ENCODE measurements at regions not wholly inside any gene's neighbourhood (a gene's known extent, or its start where the extent isn't known, plus 50 kb on each side); places are given as distances from the start of the nearest gene placed in this dataset.

DNA sequence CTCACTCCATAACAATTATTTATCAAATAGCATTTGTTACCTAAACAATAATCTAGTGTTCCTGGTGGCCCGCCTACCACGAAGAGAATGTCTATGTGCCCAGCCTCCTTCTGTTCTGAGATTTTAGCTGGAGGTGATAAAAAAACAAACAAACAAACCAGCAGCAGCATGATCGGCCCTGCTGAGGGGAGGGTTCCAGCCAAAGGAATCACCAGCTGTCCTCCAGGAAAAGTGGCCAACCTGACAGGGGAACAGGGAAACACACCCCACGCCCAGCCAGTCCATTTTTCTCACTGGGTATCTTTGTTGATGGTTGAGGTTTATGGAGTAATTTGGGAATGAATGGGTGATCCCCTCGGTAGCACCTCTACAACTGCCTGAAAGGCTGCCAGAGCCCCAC is 203.0 kb upstream of the DYNLRB2 start:
- no peak overlapping the region for H3K4me3 Mint-ChIP-seq
- H3K27me3 Mint-ChIP-seq: peaks cover 2% of the 10 kb centered on the region
- no peaks in the 10 kb centered on the region for H3K9me3 Mint-ChIP-seq
- no peak overlapping the region for H3K27ac Mint-ChIP-seq
- no peaks in the 10 kb centered on the region for H3K36me3 Mint-ChIP-seq (ENCODE audit: low read depth)
- CTCF ChIA-PET: no interaction called here
- POLR2A ChIA-PET: no interaction called here
- DNase-seq: no peak
- H3K4me1 Mint-ChIP-seq: no peaks in the 10 kb centered on the region

DNA sequence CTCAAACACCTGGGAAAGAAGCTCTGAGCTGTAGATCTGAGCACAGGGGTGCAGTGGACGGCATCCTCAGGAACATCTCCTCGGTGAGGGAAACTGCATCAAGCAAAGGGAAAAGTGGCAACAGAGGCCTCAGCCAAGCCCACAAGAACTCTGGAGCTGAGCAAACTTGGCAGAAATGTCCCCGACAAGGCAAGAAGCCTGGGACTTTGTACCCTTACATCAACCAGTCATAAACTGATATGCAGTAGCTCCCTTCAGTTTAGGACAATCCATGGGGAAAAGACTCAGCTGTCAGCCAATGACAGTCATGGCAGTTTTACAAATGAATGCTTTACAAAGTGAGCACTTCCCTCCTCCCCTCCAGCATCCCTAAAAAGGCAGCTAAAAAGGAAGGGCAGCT is 210.0 kb upstream of the DYNLRB2 start:
- ChIA-PET POLR2A (no interaction called here), CTCF (interaction anchor here (1.0 kb wide), 1 partner anchor 49 kb away, joined by 3 read pairs; no protein-coding TSS in a partner anchor)
- DNase-seq: no peak
- Mint-ChIP-seq H3K27me3 (peaks cover 4% of the 10 kb centered on the region), H3K36me3 (ENCODE audit: low read depth) (no peaks in the 10 kb centered on the region), H3K9me3 (no peaks in the 10 kb centered on the region), H3K27ac (no peak overlapping the region), H3K4me3 (no peak overlapping the region), H3K4me1 (no peaks in the 10 kb centered on the region)

DNA sequence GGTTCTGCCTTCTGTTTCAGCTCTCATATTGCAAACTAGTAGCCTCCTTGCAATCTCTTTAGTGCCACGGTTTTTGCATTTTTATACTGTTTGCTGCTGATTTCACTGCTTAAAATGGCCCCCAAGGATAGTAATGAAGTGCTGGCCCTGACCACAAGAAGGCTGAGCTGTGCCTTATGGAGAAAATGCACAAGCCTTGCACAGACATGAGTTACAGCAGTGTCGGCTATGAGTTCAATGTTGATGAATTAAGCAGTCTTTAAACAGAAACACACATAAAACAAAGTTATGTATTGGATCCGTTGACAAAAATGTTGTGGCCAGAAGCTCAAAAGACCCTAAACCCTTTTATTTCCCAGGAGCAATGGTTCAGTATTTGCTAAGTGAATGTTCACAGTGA is 210.6 kb upstream of the DYNLRB2 start:
- no peaks in the 10 kb centered on the region for H3K36me3 Mint-ChIP-seq (ENCODE audit: low read depth)
- H3K9me3 Mint-ChIP-seq: no peaks in the 10 kb centered on the region
- H3K4me3 Mint-ChIP-seq: no peak overlapping the region
- DNase-seq: no peak
- H3K27ac Mint-ChIP-seq: no peak overlapping the region
- CTCF ChIA-PET: interaction anchor here (1.0 kb wide), 1 partner anchor 49 kb away, joined by 3 read pairs; no protein-coding TSS in a partner anchor
- POLR2A ChIA-PET: no interaction called here
- no peaks in the 10 kb centered on the region for H3K4me1 Mint-ChIP-seq
- H3K27me3 Mint-ChIP-seq: peaks cover 4% of the 10 kb centered on the region

DNA sequence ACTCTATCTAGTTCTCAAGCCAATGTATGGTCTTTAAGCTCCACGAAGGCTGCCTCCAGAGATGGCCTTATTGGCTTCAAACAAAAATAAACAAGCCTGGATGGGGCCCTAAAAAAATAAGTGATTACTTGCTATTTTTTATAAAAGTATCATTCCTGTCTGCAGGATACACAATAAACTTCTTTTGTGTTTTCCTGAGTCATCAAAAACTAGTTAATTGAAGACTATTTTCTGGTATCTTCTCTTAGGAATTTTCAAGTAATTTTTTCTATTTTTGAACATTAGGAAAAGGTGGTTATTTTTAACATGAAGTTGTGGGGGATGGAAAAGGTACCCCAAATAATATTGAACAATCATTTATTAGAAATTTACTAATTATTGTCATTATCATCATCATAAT is 213.1 kb upstream of the DYNLRB2 start:
- Mint-ChIP-seq H3K36me3 (ENCODE audit: low read depth) (no peaks in the 10 kb centered on the region), H3K9me3 (no peaks in the 10 kb centered on the region), H3K27ac (no peak overlapping the region), H3K27me3 (peaks cover 4% of the 10 kb centered on the region), H3K4me3 (no peak overlapping the region), H3K4me1 (no peaks in the 10 kb centered on the region)
- no peak for DNase-seq
- ChIA-PET CTCF (no interaction called here), POLR2A (no interaction called here)

DNA sequence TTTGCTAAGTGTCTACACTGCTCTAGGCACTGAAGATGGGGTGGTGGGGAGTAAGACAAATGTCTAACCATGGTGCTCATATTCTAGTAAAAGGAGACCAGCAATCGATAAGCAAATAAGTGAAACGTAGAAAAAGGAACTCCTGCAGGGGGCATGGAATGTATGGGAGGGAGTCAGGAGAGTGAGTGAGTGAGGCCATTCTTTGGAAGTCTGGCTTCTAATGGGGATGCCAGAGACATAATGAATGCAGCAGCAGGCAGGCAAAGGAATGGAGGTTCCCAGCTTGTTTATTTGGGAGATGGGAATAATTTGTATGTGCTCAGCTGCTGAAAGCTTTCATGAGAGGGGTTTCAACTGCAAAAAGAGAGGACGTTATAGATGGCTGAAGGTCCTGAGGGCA is 216.4 kb upstream of the DYNLRB2 start:
- no peak overlapping the region for H3K4me3 Mint-ChIP-seq
- no peak for DNase-seq
- ChIA-PET POLR2A (no interaction called here), CTCF (no interaction called here)
- H3K27me3 Mint-ChIP-seq: peaks cover 5% of the 10 kb centered on the region
- no peaks in the 10 kb centered on the region for H3K9me3 Mint-ChIP-seq
- no peaks in the 10 kb centered on the region for H3K4me1 Mint-ChIP-seq
- H3K27ac Mint-ChIP-seq: no peak overlapping the region
- no peaks in the 10 kb centered on the region for H3K36me3 Mint-ChIP-seq (ENCODE audit: low read depth)

DNA sequence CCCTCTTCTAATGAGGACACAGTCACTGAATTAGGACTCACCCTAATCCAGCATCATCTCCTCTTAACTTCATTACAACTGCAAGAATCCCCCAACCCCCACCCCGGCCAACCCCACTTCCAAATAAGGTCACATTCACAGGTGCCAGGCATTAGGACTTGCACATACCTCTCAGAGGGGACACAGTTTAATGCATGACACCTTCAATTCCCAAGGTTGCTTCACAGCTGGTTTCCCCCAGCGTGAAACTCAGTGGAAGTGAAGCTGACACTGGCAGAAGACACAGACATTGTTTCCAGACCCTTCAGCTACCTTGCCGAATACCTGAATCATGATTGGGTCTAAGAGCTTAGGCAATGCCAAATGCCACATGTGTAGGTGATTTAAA is 217.0 kb upstream of the DYNLRB2 start:
- Mint-ChIP-seq H3K4me3 (no peak overlapping the region), H3K27ac (no peak overlapping the region), H3K4me1 (no peaks in the 10 kb centered on the region), H3K27me3 (peaks cover 5% of the 10 kb centered on the region), H3K9me3 (no peaks in the 10 kb centered on the region), H3K36me3 (ENCODE audit: low read depth) (no peaks in the 10 kb centered on the region)
- DNase-seq: no peak
- CTCF ChIA-PET: no interaction called here
- POLR2A ChIA-PET: no interaction called here

DNA sequence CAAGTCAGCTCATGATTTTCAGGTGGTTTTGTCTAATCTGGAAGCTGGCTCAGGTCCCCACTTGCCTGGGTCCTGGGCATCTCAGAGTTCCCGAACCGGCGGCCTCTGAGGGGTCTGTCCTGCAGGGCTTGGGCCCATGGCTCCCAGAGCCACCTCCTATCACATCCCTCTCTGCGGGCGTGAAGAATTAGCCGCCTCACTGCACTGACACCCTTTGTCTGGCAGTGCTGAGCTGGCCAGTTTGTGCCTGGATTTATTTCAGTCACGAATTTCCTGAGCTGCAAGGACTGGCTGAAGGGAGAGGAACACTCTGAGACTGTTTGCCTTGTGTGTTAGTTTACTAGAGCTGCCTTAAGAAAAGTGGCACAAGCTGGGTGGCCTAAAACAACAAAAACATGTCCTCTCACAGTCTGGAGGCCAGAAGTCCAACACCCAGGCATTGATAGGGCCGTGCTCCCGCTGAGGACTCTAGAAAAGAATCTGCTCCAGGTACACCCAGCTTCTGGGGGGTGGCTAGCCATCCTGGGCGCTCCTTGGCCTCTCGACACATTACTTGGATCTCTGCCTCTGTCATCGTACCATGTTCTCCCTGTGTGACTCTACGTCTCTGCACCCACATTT is 217.5 kb upstream of the DYNLRB2 start:
- ChIA-PET CTCF (no interaction called here), POLR2A (no interaction called here)
- H3K4me1 Mint-ChIP-seq: no peaks in the 10 kb centered on the region
- H3K27me3 Mint-ChIP-seq: peaks cover 5% of the 10 kb centered on the region
- H3K27ac Mint-ChIP-seq: no peak overlapping the region
- H3K36me3 Mint-ChIP-seq (ENCODE audit: low read depth): no peaks in the 10 kb centered on the region
- no peaks in the 10 kb centered on the region for H3K9me3 Mint-ChIP-seq
- H3K4me3 Mint-ChIP-seq: no peak overlapping the region
- no peak for DNase-seq

- CTCF ChIA-PET: no interaction called here
- H3K27me3 Mint-ChIP-seq: peaks cover 7% of the 10 kb centered on the region
- H3K27ac Mint-ChIP-seq: no peak overlapping the region
- H3K36me3 Mint-ChIP-seq (ENCODE audit: low read depth): no peaks in the 10 kb centered on the region
- POLR2A ChIA-PET: no interaction called here
- DNase-seq: no peak
- no peak overlapping the region for H3K4me3 Mint-ChIP-seq
- H3K4me1 Mint-ChIP-seq: no peaks in the 10 kb centered on the region
- H3K9me3 Mint-ChIP-seq: no peaks in the 10 kb centered on the region
These were observed 221.6 kb upstream of the DYNLRB2 start for GRCh38 chr16:80319181-80319580.

DNA sequence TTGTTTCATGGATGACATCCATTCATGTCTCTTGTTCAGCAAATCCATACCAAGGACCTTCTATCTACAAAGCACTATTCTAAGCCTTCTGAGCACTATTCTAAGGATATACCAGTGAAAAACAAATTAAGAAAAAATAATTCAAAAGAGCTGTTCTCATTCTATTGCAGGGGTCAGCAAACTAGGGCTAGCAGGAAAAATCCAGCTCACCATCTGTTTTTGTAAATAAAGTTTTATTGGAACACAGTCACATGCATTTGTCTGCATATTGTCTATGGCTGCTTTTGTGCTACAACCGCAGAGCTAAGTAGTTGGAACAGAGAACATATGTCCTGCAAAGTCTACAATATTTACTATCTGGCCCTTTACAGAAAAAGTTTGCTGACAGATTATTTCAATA is 222.7 kb upstream of the DYNLRB2 start:
- H3K36me3 Mint-ChIP-seq (ENCODE audit: low read depth): no peaks in the 10 kb centered on the region
- H3K27me3 Mint-ChIP-seq: peaks cover 7% of the 10 kb centered on the region
- no peaks in the 10 kb centered on the region for H3K9me3 Mint-ChIP-seq
- no peak overlapping the region for H3K27ac Mint-ChIP-seq
- no peak overlapping the region for H3K4me3 Mint-ChIP-seq
- POLR2A ChIA-PET: interaction anchor here (0.6 kb wide), 1 partner anchor 66 kb away, joined by 3 read pairs; no protein-coding TSS in a partner anchor
- CTCF ChIA-PET: no interaction called here
- DNase-seq: no peak
- H3K4me1 Mint-ChIP-seq: no peaks in the 10 kb centered on the region

- Mint-ChIP-seq H3K4me1 (no peaks in the 10 kb centered on the region), H3K9me3 (no peaks in the 10 kb centered on the region), H3K27me3 (peaks cover 7% of the 10 kb centered on the region), H3K27ac (no peak overlapping the region), H3K36me3 (ENCODE audit: low read depth) (no peaks in the 10 kb centered on the region), H3K4me3 (no peak overlapping the region)
- no peak for DNase-seq
- CTCF ChIA-PET: no interaction called here
- POLR2A ChIA-PET: interaction anchor here (0.6 kb wide), 1 partner anchor 67 kb away, joined by 3 read pairs; no protein-coding TSS in a partner anchor
These were observed 223.2 kb upstream of the DYNLRB2 start for GRCh38 chr16:80317599-80318037.

DNA sequence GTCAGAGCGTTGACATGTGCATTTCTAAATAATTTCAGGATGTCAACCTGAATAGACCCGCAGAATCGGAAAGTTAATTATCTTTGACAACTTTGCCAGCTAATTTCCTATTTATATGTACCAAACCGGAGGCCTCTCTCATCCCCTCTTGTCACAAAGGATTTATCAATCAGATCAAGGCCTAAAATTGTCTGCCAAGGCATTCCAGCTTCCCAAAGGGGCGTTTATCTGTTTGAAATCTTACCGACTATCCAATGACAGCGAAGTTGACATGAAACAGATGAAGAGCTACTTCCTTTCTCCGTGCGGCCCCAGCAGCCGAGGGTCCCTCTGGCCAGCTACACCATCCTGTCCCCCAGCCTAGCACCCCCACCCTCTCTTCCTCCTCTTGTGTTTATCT is 223.7 kb upstream of the DYNLRB2 start:
- ChIA-PET CTCF (no interaction called here), POLR2A (no interaction called here)
- no peaks in the 10 kb centered on the region for H3K36me3 Mint-ChIP-seq (ENCODE audit: low read depth)
- no peak overlapping the region for H3K27ac Mint-ChIP-seq
- peaks cover 7% of the 10 kb centered on the region for H3K27me3 Mint-ChIP-seq
- H3K4me1 Mint-ChIP-seq: no peaks in the 10 kb centered on the region
- no peak overlapping the region for H3K4me3 Mint-ChIP-seq
- H3K9me3 Mint-ChIP-seq: no peaks in the 10 kb centered on the region
- DNase-seq: no peak

- Mint-ChIP-seq H3K4me3 (no peak overlapping the region), H3K27ac (no peak overlapping the region), H3K36me3 (ENCODE audit: low read depth) (no peaks in the 10 kb centered on the region), H3K9me3 (no peaks in the 10 kb centered on the region), H3K27me3 (peaks cover 7% of the 10 kb centered on the region), H3K4me1 (no peaks in the 10 kb centered on the region)
- ChIA-PET CTCF (no interaction called here), POLR2A (no interaction called here)
- DNase-seq: no peak
These were observed 226.8 kb upstream of the DYNLRB2 start for GRCh38 chr16:80314042-80314441.

GRCh38 chr16:80309178-80309577 is 231.6 kb upstream of the DYNLRB2 start:
- Mint-ChIP-seq H3K4me1 (no peaks in the 10 kb centered on the region), H3K4me3 (no peak overlapping the region), H3K36me3 (ENCODE audit: low read depth) (no peaks in the 10 kb centered on the region), H3K27me3 (peaks cover 2% of the 10 kb centered on the region), H3K9me3 (no peaks in the 10 kb centered on the region), H3K27ac (no peak overlapping the region)
- ChIA-PET CTCF (no interaction called here), POLR2A (no interaction called here)
- DNase-seq: no peak

DNA sequence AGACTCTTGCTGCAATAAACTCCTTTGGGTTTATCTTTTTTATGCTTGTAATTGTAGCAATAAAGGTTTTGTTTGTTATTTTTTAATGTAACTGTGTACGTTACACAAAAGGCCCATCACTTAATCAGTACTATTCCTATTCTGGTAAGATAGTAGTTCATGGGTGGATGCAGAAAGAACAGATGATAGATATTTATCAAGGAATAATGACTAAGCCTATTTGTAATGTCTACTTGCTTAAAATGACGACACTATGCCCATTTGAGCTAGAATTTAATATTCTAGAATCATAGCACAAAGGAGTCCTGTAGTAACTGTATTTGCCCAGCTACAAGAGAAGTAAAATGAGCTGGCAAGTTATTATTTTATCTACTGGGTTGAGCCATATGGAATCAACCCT is 235.4 kb upstream of the DYNLRB2 start:
- Mint-ChIP-seq H3K27ac (no peak overlapping the region), H3K9me3 (no peaks in the 10 kb centered on the region), H3K4me1 (no peaks in the 10 kb centered on the region), H3K4me3 (no peak overlapping the region), H3K27me3 (peaks cover 2% of the 10 kb centered on the region), H3K36me3 (ENCODE audit: low read depth) (no peaks in the 10 kb centered on the region)
- no peak for DNase-seq
- CTCF ChIA-PET: interaction anchor here (0.6 kb wide), 1 partner anchor 68 kb away, joined by 3 read pairs; no protein-coding TSS in a partner anchor
- POLR2A ChIA-PET: no interaction called here
